Renal cortex interstitium (tissue), 11 donors: ENCODE measurements at regions not wholly inside any gene's neighbourhood (a gene's known extent, or its start where the extent isn't known, plus 50 kb on each side); places are given as distances from the start of the nearest gene placed in this dataset.
"Not testable (repeated sequence)": the region's sequence is repeated elsewhere in the genome, so short reads cannot be mapped to it uniquely, and the experiment has no call there.

ENCODE experiments used
- DNase-seq, 11 donors: peaks; one replicate each; pipeline ENCODE4 v3.0.0-alpha.2; 2013; ENCODE audit warnings: low read depth in 9 of 11, low spot score in 4 of 11; ENCODE audit errors: extremely low read depth in 1 of 11

GRCh38 chr6:147651-148050 is 144.6 kb upstream of the DUSP22 start:
- not testable (repeated sequence) for DNase-seq

- DNase-seq: not testable (repeated sequence)
Measured at GRCh38 chr6:148051-148984, 144.0 kb upstream of the DUSP22 start.

- DNase-seq: not testable (repeated sequence)
Measured at GRCh38 chr6:150147-150546, 142.1 kb upstream of the DUSP22 start.

GRCh38 chr6:152436-152835 is 139.9 kb upstream of the DUSP22 start:
- not testable (repeated sequence) for DNase-seq

- not testable (repeated sequence) for DNase-seq
Measured at GRCh38 chr6:153026-153425, 139.3 kb upstream of the DUSP22 start.

GRCh38 chr6:153867-154266 is 138.4 kb upstream of the DUSP22 start:
- not testable (repeated sequence) for DNase-seq

GRCh38 chr6:154321-155092 is 137.8 kb upstream of the DUSP22 start:
- not testable (repeated sequence) for DNase-seq

GRCh38 chr6:156010-156409 is 136.3 kb upstream of the DUSP22 start:
- no peak for DNase-seq

- DNase-seq: not testable (repeated sequence)
Measured at GRCh38 chr6:156441-157140, 135.7 kb upstream of the DUSP22 start.

GRCh38 chr6:157176-157575 is 135.1 kb upstream of the DUSP22 start:
- DNase-seq: not testable (repeated sequence)

- not testable (repeated sequence) for DNase-seq
Measured at GRCh38 chr6:161657-162056, 130.6 kb upstream of the DUSP22 start.

GRCh38 chr6:164720-165119 is 127.6 kb upstream of the DUSP22 start:
- DNase-seq: no peak

- no peak for DNase-seq
Measured at GRCh38 chr6:165263-165662, 127.0 kb upstream of the DUSP22 start.

- peak in 3 of 11 donors; percentile 38 to 45 (median 45) for DNase-seq
Measured at GRCh38 chr6:165906-166305, 126.4 kb upstream of the DUSP22 start.

GRCh38 chr6:168865-169455 is 123.3 kb upstream of the DUSP22 start:
- peak in 4 of 11 donors; percentile 33 to 68 (median 48) for DNase-seq

- no peak for DNase-seq
Measured at GRCh38 chr6:174036-174435, 118.3 kb upstream of the DUSP22 start.

- DNase-seq: no peak
Measured at GRCh38 chr6:175680-176079, 116.6 kb upstream of the DUSP22 start.

GRCh38 chr6:176766-177165 is 115.5 kb upstream of the DUSP22 start:
- no peak for DNase-seq

- DNase-seq: no peak
Measured at GRCh38 chr6:178119-178518, 114.2 kb upstream of the DUSP22 start.
